Liver (tissue), 8 donors: ENCODE measurements at regions not wholly inside any gene's neighbourhood (a gene's known extent, or its start where the extent isn't known, plus 50 kb on each side); places are given as distances from the start of the nearest gene placed in this dataset.

Experiments used
- DNase-seq: peaks from one replicate; pipeline ENCODE4 v3.0.0-alpha.2; 2017; ENCODE audit warnings: low spot score
- H3K27ac ChIP-seq, 2 donors: one replicate each; pipeline ENCODE4 v1.7.0; 2013; ENCODE audit warnings: inconsistent platforms in 2 of 2, low read length in 2 of 2, control low read depth in 1 of 2, low read depth in 1 of 2, mild to moderate bottlenecking in 1 of 2
- H3K27me3 ChIP-seq, 4 donors: one replicate each; pipeline versions ENCODE4 v1.6.1 to v1.7.0; 2013; ENCODE audit warnings: low read length in 3 of 4, inconsistent platforms in 1 of 4, mild to moderate bottlenecking in 1 of 4, moderate library complexity in 1 of 4; ENCODE audit not compliant: control insufficient read depth in 4 of 4, insufficient read depth in 4 of 4
- H3K36me3 ChIP-seq, 4 donors: one replicate each; pipeline versions ENCODE4 v1.6.1 to v1.7.0; 2013; ENCODE audit warnings: low read length in 3 of 4, mild to moderate bottlenecking in 3 of 4, low read depth in 1 of 4, moderate library complexity in 1 of 4; ENCODE audit not compliant: control insufficient read depth in 4 of 4, insufficient read depth in 3 of 4
- H3K4me1 ChIP-seq, 4 donors: one replicate each; pipeline versions ENCODE4 v1.6.1 to v1.7.0; 2013; ENCODE audit warnings: low read length in 3 of 4, mild to moderate bottlenecking in 3 of 4, moderate library complexity in 1 of 4; ENCODE audit not compliant: control insufficient read depth in 4 of 4, insufficient read depth in 4 of 4
- H3K4me3 ChIP-seq, 3 donors: one replicate each; pipeline versions ENCODE4 v1.6.1 to v1.7.0; 2013; ENCODE audit warnings: low read length in 3 of 3, control low read depth in 1 of 3, low read depth in 1 of 3, mild to moderate bottlenecking in 1 of 3
- H3K9ac ChIP-seq, 2 donors: one replicate each; pipeline ENCODE4 v1.7.0; 2013; ENCODE audit warnings: low read length in 2 of 2, mild to moderate bottlenecking in 2 of 2, moderate library complexity in 2 of 2, control low read depth in 1 of 2, low read depth in 1 of 2
- H3K9me3 ChIP-seq, 4 donors: one replicate each; pipeline versions ENCODE4 v1.6.1 to v1.7.0; 2013; ENCODE audit warnings: low read length in 3 of 4; ENCODE audit not compliant: control insufficient read depth in 4 of 4
- FOXA1 ChIP-seq: IDR thresholded peaks from 2 replicates; pipeline ENCODE4 v1.6.1; 2016; ENCODE audit warnings: antibody characterized with exemption
- FOXA2 ChIP-seq: IDR thresholded peaks from 2 replicates; pipeline ENCODE4 v1.6.1; 2016; ENCODE audit warnings: antibody characterized with exemption
- GABPA ChIP-seq, 2 donors: IDR thresholded peaks in 1 of 2; conservative IDR thresholded peaks in 1 of 2; 2 replicates each; pipeline ENCODE4 v1.6.1; 2016; ENCODE audit warnings: antibody characterized with exemption in 2 of 2, mild to moderate bottlenecking in 1 of 2, moderate library complexity in 1 of 2
- HNF4A ChIP-seq, 2 donors: conservative IDR thresholded peaks; 2 replicates each; pipeline ENCODE4 v1.6.1; 2016; ENCODE audit warnings: antibody characterized with exemption in 2 of 2, mild to moderate bottlenecking in 2 of 2
- HNF4G ChIP-seq: IDR thresholded peaks from 2 replicates; pipeline ENCODE4 v1.6.1; 2016; ENCODE audit warnings: antibody characterized with exemption
- NR2F2 ChIP-seq: IDR thresholded peaks from 2 replicates; pipeline ENCODE4 v1.6.1; 2016; ENCODE audit warnings: antibody characterized with exemption
- RXRA ChIP-seq, 2 donors: IDR thresholded peaks; 2 replicates each; pipeline ENCODE4 v1.6.1; 2017 to 2018; ENCODE audit warnings: antibody characterized with exemption in 2 of 2, mild to moderate bottlenecking in 1 of 2
- TAF1 ChIP-seq: conservative IDR thresholded peaks from 2 replicates; pipeline ENCODE4 v1.6.1; 2016; ENCODE audit warnings: antibody characterized with exemption, mild to moderate bottlenecking
- YY1 ChIP-seq: IDR thresholded peaks from 2 replicates; pipeline ENCODE4 v1.6.1; 2016; ENCODE audit warnings: antibody characterized with exemption, mild to moderate bottlenecking
- ZBTB33 ChIP-seq: IDR thresholded peaks from 2 replicates; pipeline ENCODE4 v1.6.1; 2016; ENCODE audit warnings: antibody characterized with exemption
- WGBS: extraction: QIAGEN DNeasy Blood & Tissue Kit; methylation state at CpG from one replicate; pipeline ENCODE4 v1.1.7; 2013; 5-methylcytosine and 5-hydroxymethylcytosine counted together
- TF ChIP-seq, protein P1 (sequence below): IDR thresholded peaks from 2 replicates; pipeline ENCODE4 v1.6.1; 2016; ENCODE audit warnings: antibody characterized with exemption, mild to moderate bottlenecking
- TF ChIP-seq, protein P2 (sequence below): fragments of 150-350 bp; IDR thresholded peaks from 2 replicates; pipeline ENCODE4 v1.5.1; 2017; ENCODE audit warnings: improper control_type of control experiment, low read depth, low read length; ENCODE audit not compliant: missing input control
- TF ChIP-seq, protein P3 (sequence below): IDR thresholded peaks from 2 replicates; pipeline ENCODE4 v1.6.1; 2016; ENCODE audit warnings: antibody characterized with exemption
- TF ChIP-seq, protein P4 (sequence below): IDR thresholded peaks from 2 replicates; pipeline ENCODE4 v1.6.1; 2016; ENCODE audit warnings: antibody characterized with exemption
- donor health status: healthy.
- donor health status: healthy.
- donor health status: healthy.
- donor health status: healthy.
- donor health status: healthy.

GRCh38 chr6:40965046-40965445 is 74.0 kb downstream of the UNC5CL start:
- no peaks in the 10 kb centered on the region for H3K4me1 ChIP-seq
- H3K9me3 ChIP-seq = no peaks in the 10 kb centered on the region
- H3K9ac ChIP-seq = no peak overlapping the region
- no peak for DNase-seq
- no peak overlapping the region for H3K27ac ChIP-seq
- TF ChIP-seq FOXA1 = no peak
- TF ChIP-seq, protein P1, sequence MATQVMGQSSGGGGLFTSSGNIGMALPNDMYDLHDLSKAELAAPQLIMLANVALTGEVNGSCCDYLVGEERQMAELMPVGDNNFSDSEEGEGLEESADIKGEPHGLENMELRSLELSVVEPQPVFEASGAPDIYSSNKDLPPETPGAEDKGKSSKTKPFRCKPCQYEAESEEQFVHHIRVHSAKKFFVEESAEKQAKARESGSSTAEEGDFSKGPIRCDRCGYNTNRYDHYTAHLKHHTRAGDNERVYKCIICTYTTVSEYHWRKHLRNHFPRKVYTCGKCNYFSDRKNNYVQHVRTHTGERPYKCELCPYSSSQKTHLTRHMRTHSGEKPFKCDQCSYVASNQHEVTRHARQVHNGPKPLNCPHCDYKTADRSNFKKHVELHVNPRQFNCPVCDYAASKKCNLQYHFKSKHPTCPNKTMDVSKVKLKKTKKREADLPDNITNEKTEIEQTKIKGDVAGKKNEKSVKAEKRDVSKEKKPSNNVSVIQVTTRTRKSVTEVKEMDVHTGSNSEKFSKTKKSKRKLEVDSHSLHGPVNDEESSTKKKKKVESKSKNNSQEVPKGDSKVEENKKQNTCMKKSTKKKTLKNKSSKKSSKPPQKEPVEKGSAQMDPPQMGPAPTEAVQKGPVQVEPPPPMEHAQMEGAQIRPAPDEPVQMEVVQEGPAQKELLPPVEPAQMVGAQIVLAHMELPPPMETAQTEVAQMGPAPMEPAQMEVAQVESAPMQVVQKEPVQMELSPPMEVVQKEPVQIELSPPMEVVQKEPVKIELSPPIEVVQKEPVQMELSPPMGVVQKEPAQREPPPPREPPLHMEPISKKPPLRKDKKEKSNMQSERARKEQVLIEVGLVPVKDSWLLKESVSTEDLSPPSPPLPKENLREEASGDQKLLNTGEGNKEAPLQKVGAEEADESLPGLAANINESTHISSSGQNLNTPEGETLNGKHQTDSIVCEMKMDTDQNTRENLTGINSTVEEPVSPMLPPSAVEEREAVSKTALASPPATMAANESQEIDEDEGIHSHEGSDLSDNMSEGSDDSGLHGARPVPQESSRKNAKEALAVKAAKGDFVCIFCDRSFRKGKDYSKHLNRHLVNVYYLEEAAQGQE = no peak
- TF ChIP-seq, protein P2, sequence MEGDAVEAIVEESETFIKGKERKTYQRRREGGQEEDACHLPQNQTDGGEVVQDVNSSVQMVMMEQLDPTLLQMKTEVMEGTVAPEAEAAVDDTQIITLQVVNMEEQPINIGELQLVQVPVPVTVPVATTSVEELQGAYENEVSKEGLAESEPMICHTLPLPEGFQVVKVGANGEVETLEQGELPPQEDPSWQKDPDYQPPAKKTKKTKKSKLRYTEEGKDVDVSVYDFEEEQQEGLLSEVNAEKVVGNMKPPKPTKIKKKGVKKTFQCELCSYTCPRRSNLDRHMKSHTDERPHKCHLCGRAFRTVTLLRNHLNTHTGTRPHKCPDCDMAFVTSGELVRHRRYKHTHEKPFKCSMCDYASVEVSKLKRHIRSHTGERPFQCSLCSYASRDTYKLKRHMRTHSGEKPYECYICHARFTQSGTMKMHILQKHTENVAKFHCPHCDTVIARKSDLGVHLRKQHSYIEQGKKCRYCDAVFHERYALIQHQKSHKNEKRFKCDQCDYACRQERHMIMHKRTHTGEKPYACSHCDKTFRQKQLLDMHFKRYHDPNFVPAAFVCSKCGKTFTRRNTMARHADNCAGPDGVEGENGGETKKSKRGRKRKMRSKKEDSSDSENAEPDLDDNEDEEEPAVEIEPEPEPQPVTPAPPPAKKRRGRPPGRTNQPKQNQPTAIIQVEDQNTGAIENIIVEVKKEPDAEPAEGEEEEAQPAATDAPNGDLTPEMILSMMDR = no peak
- no peaks in the 10 kb centered on the region for H3K36me3 ChIP-seq
- no peaks in the 10 kb centered on the region for H3K27me3 ChIP-seq
- no peak overlapping the region for H3K4me3 ChIP-seq
- 97% methylated on average over 2 of the region's 2 CpGs for WGBS

DNA sequence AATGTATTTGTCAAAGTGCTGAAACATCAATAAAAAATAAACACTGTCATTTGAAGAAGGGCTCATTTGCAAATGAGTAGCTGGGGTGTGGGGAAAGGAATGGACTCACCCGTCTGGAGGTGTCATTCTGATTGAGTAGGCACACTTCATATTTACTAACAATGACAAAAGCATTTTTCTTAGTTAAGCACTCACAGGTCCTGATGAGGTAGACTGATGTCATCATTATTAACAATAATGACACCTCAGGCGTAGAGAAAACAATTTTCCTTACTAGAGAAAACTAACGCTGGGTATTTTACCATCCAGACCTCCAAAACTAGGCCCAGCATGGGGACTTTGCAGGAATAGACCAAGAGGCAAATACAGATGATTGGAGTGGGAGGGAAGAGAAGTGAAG is 76.0 kb downstream of the UNC5CL start:
- Histone ChIP-seq H3K9me3 (no peaks in the 10 kb centered on the region), H3K4me1 (peaks cover 0 to 1% (median 0%) of the 10 kb centered on the region in 4 donors), H3K4me3 (no peak overlapping the region), H3K27ac (no peak overlapping the region), H3K36me3 (no peaks in the 10 kb centered on the region), H3K9ac (no peak overlapping the region), H3K27me3 (no peaks in the 10 kb centered on the region)
- WGBS = 95% methylated on average over 3 of the region's 3 CpGs
- no peak for DNase-seq
- TF ChIP-seq, protein P3, sequence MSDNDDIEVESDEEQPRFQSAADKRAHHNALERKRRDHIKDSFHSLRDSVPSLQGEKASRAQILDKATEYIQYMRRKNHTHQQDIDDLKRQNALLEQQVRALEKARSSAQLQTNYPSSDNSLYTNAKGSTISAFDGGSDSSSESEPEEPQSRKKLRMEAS = no peak
- no peak for TF ChIP-seq RXRA (IDR thresholded peaks at IDR 0.05)
- no peak for TF ChIP-seq FOXA2
- TF ChIP-seq HNF4A (conservative IDR thresholded peaks at IDR 0.05) = no peak
- TF ChIP-seq, protein P2 = no peak

DNA sequence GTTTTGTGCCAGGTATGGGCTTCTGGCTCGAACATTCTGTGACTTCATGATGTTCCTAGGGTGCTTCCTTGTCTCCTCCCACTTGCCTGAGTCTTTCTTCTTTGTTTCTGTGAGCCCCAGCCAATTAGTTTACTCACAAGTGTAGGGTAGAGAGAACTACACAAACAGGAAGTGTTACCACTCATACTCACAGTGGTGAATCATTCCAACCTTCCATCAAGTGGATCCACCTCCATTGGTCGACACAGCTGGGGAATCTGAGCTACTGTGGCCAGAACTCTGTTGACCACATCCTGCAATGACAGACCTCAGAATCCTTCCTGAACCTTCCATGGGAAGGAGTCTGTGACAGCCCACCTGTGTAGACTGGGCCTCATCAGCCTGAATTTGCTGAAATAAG is 76.8 kb downstream of the UNC5CL start:
- Histone ChIP-seq H3K9ac (no peak overlapping the region), H3K36me3 (no peaks in the 10 kb centered on the region), H3K27me3 (no peaks in the 10 kb centered on the region), H3K9me3 (no peaks in the 10 kb centered on the region), H3K27ac (no peak overlapping the region), H3K4me1 (peaks cover 0 to 5% (median 0%) of the 10 kb centered on the region in 4 donors), H3K4me3 (no peak overlapping the region)
- no peak for DNase-seq
- WGBS = 68% methylated on average over 2 of the region's 2 CpGs
- TF ChIP-seq TAF1 (no peak), RXRA (IDR thresholded peaks at IDR 0.05) (no peak), GABPA (IDR thresholded peaks at IDR 0.05 in 1 of 2, conservative IDR thresholded peaks at IDR 0.05 in 1 of 2) (no peak), NR2F2 (no peak), YY1 (no peak), FOXA2 (no peak), ZBTB33 (no peak), HNF4G (no peak)
- TF ChIP-seq, protein P1 = no peak
- TF ChIP-seq, protein P4, sequence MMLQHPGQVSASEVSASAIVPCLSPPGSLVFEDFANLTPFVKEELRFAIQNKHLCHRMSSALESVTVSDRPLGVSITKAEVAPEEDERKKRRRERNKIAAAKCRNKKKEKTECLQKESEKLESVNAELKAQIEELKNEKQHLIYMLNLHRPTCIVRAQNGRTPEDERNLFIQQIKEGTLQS = no peak
